HG02852 (cell line): ENCODE measurements at regions not wholly inside any gene's neighbourhood (a gene's known extent, or its start where the extent isn't known, plus 50 kb on each side); places are given as distances from the start of the nearest gene placed in this dataset.

Source experiments
- ATAC-seq: cut with Tn5 transposase; IDR thresholded peaks from one replicate; pipeline ENCODE4 v1.9.1; 2021; ENCODE audit warnings: mild to moderate bottlenecking, moderate library complexity; ENCODE audit not compliant: unreplicated experiment

- ATAC-seq: no peak
Measured at GRCh38 chr12:124726596-124727263, 136.9 kb downstream of the SCARB1 start.

- ATAC-seq: no peak
Measured at GRCh38 chr12:124725597-124726237, 137.9 kb downstream of the SCARB1 start.

GRCh38 chr12:124725099-124725498 lies 138.6 kb downstream of the SCARB1 start:
- no peak for ATAC-seq

GRCh38 chr12:124722878-124723277 lies 140.8 kb downstream of the SCARB1 start:
- no peak for ATAC-seq

GRCh38 chr12:124721501-124722162 lies 142.0 kb downstream of the SCARB1 start:
- ATAC-seq: no peak

- no peak for ATAC-seq
Measured at GRCh38 chr12:124720681-124721500, 142.8 kb downstream of the SCARB1 start.

GRCh38 chr12:124720004-124720680 lies 143.5 kb downstream of the SCARB1 start:
- no peak for ATAC-seq

- no peak for ATAC-seq
Measured at GRCh38 chr12:124719231-124719630, 144.4 kb downstream of the SCARB1 start.

- no peak for ATAC-seq
Measured at GRCh38 chr12:124718458-124718857, 145.2 kb downstream of the SCARB1 start.

GRCh38 chr12:124718036-124718435 lies 145.6 kb downstream of the SCARB1 start:
- no peak for ATAC-seq

- ATAC-seq: no peak
Measured at GRCh38 chr12:124717318-124717717, 146.3 kb downstream of the SCARB1 start.

GRCh38 chr12:124716208-124717130 lies 147.2 kb downstream of the SCARB1 start:
- no peak for ATAC-seq

GRCh38 chr12:124715121-124715990 lies 147.9 kb upstream of the NCOR2 start:
- no peak for ATAC-seq

GRCh38 chr12:124713436-124714082 lies 146.1 kb upstream of the NCOR2 start:
- ATAC-seq: peak; percentile 84

- peak; percentile 14 for ATAC-seq
Measured at GRCh38 chr12:124713041-124713435, 145.6 kb upstream of the NCOR2 start.

- ATAC-seq: no peak
Measured at GRCh38 chr12:124711344-124711743, 143.9 kb upstream of the NCOR2 start.

GRCh38 chr12:124709722-124710687 lies 142.6 kb upstream of the NCOR2 start:
- ATAC-seq: no peak
